ENCODE measurements at regions not wholly inside any gene's neighbourhood (a gene's known extent, or its start where the extent isn't known, plus 50 kb on each side); places are given as distances from the start of the nearest gene placed in this dataset.

DNA sequence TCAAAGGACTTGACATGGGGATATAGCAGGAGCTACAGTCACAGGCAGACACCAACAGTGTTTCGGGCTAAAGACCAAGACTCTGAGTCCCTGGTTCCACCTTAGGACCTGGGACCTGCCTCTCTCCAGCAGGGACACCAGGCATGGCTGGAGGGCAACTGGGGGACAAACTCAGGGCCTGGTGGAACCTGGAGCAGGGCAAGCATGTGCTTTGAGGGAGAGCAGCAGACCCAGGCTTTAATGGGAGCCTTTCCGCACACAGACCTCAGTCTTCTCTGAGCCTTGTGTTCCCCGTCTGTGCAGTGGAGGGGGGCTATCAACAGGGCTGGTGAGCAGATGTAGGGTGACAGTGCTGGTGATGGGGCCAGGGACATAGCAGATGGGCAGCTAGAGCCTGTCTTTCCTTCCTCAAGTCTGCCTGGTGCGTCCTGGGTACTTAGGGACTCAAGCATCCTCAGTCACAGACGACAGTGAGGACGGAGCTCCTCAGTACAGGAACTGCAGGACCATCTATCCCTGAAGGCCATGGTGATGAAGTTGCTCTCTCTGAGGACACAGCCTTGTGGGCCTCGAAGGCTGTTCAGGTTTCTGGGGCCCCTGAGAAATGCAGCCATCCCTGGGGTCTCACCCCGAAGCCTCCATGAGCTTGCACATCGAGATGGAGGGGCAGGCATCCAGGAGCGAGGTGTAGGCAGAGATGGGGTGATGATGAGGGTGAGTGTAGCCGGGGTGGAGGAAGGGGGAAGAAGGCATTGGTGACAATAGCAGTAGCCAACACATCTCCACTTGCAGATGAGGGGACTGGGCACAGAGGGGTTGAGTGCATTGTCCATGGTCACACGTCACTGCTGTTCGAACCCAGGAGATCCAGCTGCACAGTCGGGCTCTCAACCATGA is 593.4 kb downstream of the PTPRU start:
- no peaks in the 10 kb centered on the region for H3K4me1 ChIP-seq (ENCODE audit: control insufficient read depth, insufficient read depth, low read length)
- no peak overlapping the region for H3K4me3 Mint-ChIP-seq
- H3K9me3 Mint-ChIP-seq = no peaks in the 10 kb centered on the region
- no peaks in the 10 kb centered on the region for H3K27me3 ChIP-seq (ENCODE audit: control insufficient read depth, insufficient read depth, low read length, poor library complexity, severe bottlenecking)
- H3K27me3 Mint-ChIP-seq (ENCODE audit: insufficient read depth) = peaks cover 7% of the 10 kb centered on the region
- H3K36me3 Mint-ChIP-seq (ENCODE audit: low read depth) = no peaks in the 10 kb centered on the region
- TF ChIP-seq, protein P1, sequence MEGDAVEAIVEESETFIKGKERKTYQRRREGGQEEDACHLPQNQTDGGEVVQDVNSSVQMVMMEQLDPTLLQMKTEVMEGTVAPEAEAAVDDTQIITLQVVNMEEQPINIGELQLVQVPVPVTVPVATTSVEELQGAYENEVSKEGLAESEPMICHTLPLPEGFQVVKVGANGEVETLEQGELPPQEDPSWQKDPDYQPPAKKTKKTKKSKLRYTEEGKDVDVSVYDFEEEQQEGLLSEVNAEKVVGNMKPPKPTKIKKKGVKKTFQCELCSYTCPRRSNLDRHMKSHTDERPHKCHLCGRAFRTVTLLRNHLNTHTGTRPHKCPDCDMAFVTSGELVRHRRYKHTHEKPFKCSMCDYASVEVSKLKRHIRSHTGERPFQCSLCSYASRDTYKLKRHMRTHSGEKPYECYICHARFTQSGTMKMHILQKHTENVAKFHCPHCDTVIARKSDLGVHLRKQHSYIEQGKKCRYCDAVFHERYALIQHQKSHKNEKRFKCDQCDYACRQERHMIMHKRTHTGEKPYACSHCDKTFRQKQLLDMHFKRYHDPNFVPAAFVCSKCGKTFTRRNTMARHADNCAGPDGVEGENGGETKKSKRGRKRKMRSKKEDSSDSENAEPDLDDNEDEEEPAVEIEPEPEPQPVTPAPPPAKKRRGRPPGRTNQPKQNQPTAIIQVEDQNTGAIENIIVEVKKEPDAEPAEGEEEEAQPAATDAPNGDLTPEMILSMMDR (conservative IDR thresholded peaks at IDR 0.05) = no peak
- H3K27ac ChIP-seq (ENCODE audit: low read depth, low read length) = no peak overlapping the region
- no peaks in the 10 kb centered on the region for H3K36me3 ChIP-seq (ENCODE audit: control insufficient read depth, insufficient read depth, low read length)
- H3K9ac ChIP-seq (ENCODE audit: extremely low read depth, low read length, poor library complexity, severe bottlenecking) = no peak overlapping the region
- no peaks in the 10 kb centered on the region for H3K4me1 Mint-ChIP-seq
- WGBS, 2 experiments (ENCODE audit: insufficient coverage in 1 of 2, insufficient read length in 1 of 2) = 88 to 95% methylated on average over 6 to 14 of the region's 14 CpGs
- H3K9me3 ChIP-seq (ENCODE audit: control insufficient read depth, low read length) = no peaks in the 10 kb centered on the region
- H3K4me3 ChIP-seq (ENCODE audit: low read length) = no peak overlapping the region
- DNase-seq = no peak
- no peak overlapping the region for H3K27ac Mint-ChIP-seq

DNA sequence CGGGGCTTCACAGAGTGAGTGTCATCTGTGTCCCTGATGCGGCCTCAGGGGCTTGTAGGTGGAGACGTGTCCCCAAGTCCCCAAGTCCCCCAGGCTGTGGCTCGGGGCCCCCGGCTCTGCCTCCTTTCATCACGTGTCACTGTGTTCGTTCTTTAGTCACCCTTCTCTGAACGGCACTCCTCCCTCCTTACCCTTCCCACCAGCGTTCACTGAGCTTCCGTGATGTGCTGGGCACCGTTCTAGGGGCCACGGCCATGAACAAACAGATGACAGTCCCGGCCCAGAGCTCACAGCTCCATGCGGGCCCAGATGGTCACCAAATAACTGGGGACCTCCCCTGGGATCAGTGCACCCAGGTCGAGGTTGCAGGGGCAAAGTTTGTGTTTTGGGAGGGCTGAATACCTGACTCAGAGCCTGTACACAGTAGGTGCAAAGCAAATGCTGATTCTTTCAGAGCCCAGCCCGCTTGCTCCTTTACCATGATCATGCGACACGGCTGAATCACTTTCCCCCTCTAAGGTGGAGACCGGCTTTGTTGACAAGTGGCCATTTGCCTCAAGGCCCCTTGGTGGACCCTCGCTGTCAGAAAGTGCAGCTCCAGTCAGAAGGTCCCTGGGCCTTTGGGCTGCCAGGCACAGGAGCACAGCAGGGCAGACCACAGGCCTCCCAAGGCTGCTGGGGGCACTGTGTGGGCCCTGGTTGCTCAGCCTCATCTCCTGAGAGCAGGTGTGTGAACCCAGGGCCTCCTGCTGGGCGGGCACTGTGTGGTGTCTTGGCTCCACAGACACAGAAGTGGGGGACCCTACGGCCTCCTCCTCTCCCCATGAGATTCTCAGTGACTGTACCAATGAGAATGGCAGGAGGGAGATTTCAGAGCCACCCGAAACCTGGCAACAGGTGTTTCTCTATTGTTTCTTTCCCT is 592.5 kb downstream of the PTPRU start:
- Mint-ChIP-seq H3K27me3 (ENCODE audit: insufficient read depth) (peaks cover 7% of the 10 kb centered on the region), H3K4me3 (no peak overlapping the region), H3K27ac (no peak overlapping the region), H3K9me3 (no peaks in the 10 kb centered on the region), H3K36me3 (ENCODE audit: low read depth) (no peaks in the 10 kb centered on the region), H3K4me1 (peaks cover 4% of the 10 kb centered on the region)
- Histone ChIP-seq H3K9ac (ENCODE audit: extremely low read depth, low read length, poor library complexity, severe bottlenecking) (no peak overlapping the region), H3K27ac (ENCODE audit: low read depth, low read length) (no peak overlapping the region), H3K9me3 (ENCODE audit: control insufficient read depth, low read length) (no peaks in the 10 kb centered on the region), H3K4me1 (ENCODE audit: control insufficient read depth, insufficient read depth, low read length) (no peaks in the 10 kb centered on the region), H3K4me3 (ENCODE audit: low read length) (no peak overlapping the region), H3K36me3 (ENCODE audit: control insufficient read depth, insufficient read depth, low read length) (no peaks in the 10 kb centered on the region), H3K27me3 (ENCODE audit: control insufficient read depth, insufficient read depth, low read length, poor library complexity, severe bottlenecking) (no peaks in the 10 kb centered on the region)
- TF ChIP-seq, protein P1 (conservative IDR thresholded peaks at IDR 0.05) = no peak
- no peak for DNase-seq
- WGBS, 2 experiments (ENCODE audit: insufficient coverage in 1 of 2, insufficient read length in 1 of 2) = 91 to 94% methylated on average over 13 to 23 of the region's 23 CpGs

DNA sequence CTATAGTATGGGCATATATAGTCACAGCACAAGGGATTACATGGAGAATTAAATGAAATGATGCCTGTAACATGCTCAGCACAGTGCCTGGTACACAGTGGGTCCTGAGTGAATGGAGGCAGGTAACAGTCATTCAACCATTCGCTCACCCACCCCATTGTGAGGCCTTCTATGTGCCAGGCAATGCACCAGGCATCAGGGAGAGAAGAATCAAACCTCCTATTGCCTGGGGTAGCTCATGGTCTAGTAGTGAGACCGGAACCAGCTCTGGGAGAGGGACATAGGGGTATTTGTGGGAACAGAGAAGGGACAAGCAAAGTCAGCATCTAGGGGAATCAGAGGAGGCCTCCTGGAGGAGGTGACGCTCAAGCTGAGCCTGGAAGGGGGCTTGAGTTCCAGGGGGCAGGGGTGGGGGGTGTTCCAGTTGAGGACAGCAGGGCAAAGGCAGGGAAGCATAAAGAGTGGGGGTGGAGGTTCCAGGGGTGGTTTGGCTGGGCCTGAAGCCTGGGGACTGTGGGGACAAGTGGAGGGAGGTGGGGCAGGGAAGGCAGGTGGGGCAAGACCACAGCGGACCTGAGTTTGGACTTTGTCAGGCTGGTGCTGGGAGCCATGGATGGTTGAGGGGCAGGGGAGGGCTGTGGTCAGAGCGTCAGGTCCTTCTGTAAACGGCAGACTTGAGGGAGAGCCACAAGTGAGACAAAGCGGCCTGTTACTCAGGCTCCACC is 591.6 kb downstream of the PTPRU start:
- Histone ChIP-seq H3K9ac (ENCODE audit: extremely low read depth, low read length, poor library complexity, severe bottlenecking) (no peak overlapping the region), H3K27me3 (ENCODE audit: control insufficient read depth, insufficient read depth, low read length, poor library complexity, severe bottlenecking) (no peaks in the 10 kb centered on the region), H3K36me3 (ENCODE audit: control insufficient read depth, insufficient read depth, low read length) (no peaks in the 10 kb centered on the region), H3K4me1 (ENCODE audit: control insufficient read depth, insufficient read depth, low read length) (no peaks in the 10 kb centered on the region), H3K27ac (ENCODE audit: low read depth, low read length) (no peak overlapping the region), H3K9me3 (ENCODE audit: control insufficient read depth, low read length) (no peaks in the 10 kb centered on the region), H3K4me3 (ENCODE audit: low read length) (no peak overlapping the region)
- Mint-ChIP-seq H3K27ac (no peak overlapping the region), H3K4me1 (peaks cover 5% of the 10 kb centered on the region), H3K36me3 (ENCODE audit: low read depth) (no peaks in the 10 kb centered on the region), H3K9me3 (no peaks in the 10 kb centered on the region), H3K4me3 (no peak overlapping the region), H3K27me3 (ENCODE audit: insufficient read depth) (peaks cover 7% of the 10 kb centered on the region)
- 88 to 92% methylated on average over 3 to 7 of the region's 7 CpGs for WGBS, 2 experiments (ENCODE audit: insufficient coverage in 1 of 2, insufficient read length in 1 of 2)
- DNase-seq = no peak
- TF ChIP-seq, protein P1 (conservative IDR thresholded peaks at IDR 0.05) = no peak

Measured in endodermal cell (in vitro differentiated cells).